GM12878 (cell line): ENCODE measurements at regions not wholly inside any gene's neighbourhood (a gene's known extent, or its start where the extent isn't known, plus 50 kb on each side); places are given as distances from the start of the nearest gene placed in this dataset.

ENCODE experiments used
- ATAC-seq: fragments of 200-7000 bp; cut with Tn5 transposase; 3 replicates; pipeline ENCODE4 v1.9.1; 2020; ENCODE audit warnings: mild to moderate bottlenecking, moderate library complexity
- BruUV-seq: library from RNA; stranded (reverse); fragments of 400-500 nt; replicated peaks from 2 replicates; lab custom pipeline; 2021; lab: Mats Ljungman, UMichigan
- CTCF ChIA-PET: fragments of 300-600 bp; sonication (Branson Sonifier 250); formaldehyde crosslinking; extraction: SDS; loops from one replicate; lab custom pipeline; 2021; ENCODE audit warnings: inconsistent platforms; lab: Yijun Ruan, JAX
- POLR2A ChIA-PET: fragments of 350-600 bp; formaldehyde crosslinking; extraction: SDS; loops from one replicate; lab custom pipeline; 2021; ENCODE audit warnings: inconsistent platforms; lab: Charles Lee
- RAD21 ChIA-PET: fragments of 300-600 bp; sonication (Branson Sonifier 250); formaldehyde crosslinking; loops from one replicate; lab custom pipeline; 2023; ENCODE audit warnings: antibody characterized with exemption; ENCODE audit not compliant: unreplicated experiment; lab: Charles Lee
- SMC1A ChIA-PET: fragments of 300-600 bp; sonication (Branson Sonifier 250); formaldehyde crosslinking; loops from one replicate; lab custom pipeline; 2023; ENCODE audit not compliant: unreplicated experiment, uncharacterized antibody; lab: Charles Lee
- DNase-seq: peaks from one replicate; pipeline ENCODE4 v3.0.0-alpha.2; 2011; ENCODE audit warnings: low read depth, low spot score
- FAIRE-seq: peaks from 3 replicates; lab custom pipeline; 2011; peaks lifted over from hg19 to GRCh38; lab: Jason Lieb, UNC
- H2AFZ ChIP-seq: 2 replicates; pipeline ENCODE4 v1.6.0; 2011; ENCODE audit warnings: low read depth, low read length, control low read depth; ENCODE audit not compliant: control insufficient read depth
- H3K27ac ChIP-seq: 2 replicates; pipeline ENCODE4 v1.5.1; 2011; ENCODE audit warnings: control low read depth; ENCODE audit not compliant: control insufficient read depth, insufficient read depth
- H3K27me3 ChIP-seq, 2 experiments: replicated peaks in 1 of 2; 2 replicates each; pipeline versions ENCODE4 v1.6.0 to v1.6.1; 2011; ENCODE audit warnings: low read length in 1 of 2; ENCODE audit not compliant: control insufficient read depth in 2 of 2, insufficient read depth in 2 of 2
- H3K36me3 ChIP-seq, 2 experiments: 2 replicates each; pipeline ENCODE4 v1.5.1; 2011; ENCODE audit warnings: low read length in 1 of 2; ENCODE audit not compliant: control insufficient read depth in 2 of 2, insufficient read depth in 2 of 2
- H3K4me1 ChIP-seq: 2 replicates; pipeline ENCODE4 v1.6.1; 2011; ENCODE audit warnings: mild to moderate bottlenecking, low read length, moderate library complexity, mixed read lengths; ENCODE audit not compliant: control insufficient read depth, insufficient read depth
- H3K4me2 ChIP-seq: 2 replicates; pipeline ENCODE4 v1.6.0; 2011; ENCODE audit warnings: control low read depth; ENCODE audit not compliant: control insufficient read depth, insufficient read depth
- H3K4me3 ChIP-seq: fragments of 200-600 bp; sonication (generic); 2 replicates; pipeline ENCODE4 v1.5.1; 2016
- H3K79me2 ChIP-seq: 2 replicates; pipeline ENCODE4 v1.6.0; 2011; ENCODE audit warnings: low read length; ENCODE audit not compliant: control insufficient read depth, insufficient read depth
- H3K9ac ChIP-seq: 2 replicates; pipeline ENCODE4 v1.8.0; 2011; ENCODE audit warnings: low read length, control low read depth, mixed read lengths; ENCODE audit not compliant: control insufficient read depth, insufficient read depth
- H3K9me3 ChIP-seq: replicated peaks from 3 replicates; pipeline ENCODE4 v1.5.1; 2011; ENCODE audit warnings: mild to moderate bottlenecking, low read length; ENCODE audit not compliant: control insufficient read depth, insufficient read depth
- H4K20me1 ChIP-seq: 2 replicates; pipeline ENCODE4 v1.6.0; 2011; ENCODE audit not compliant: control insufficient read depth, insufficient read depth
- ASH2L ChIP-seq: fragments of 300-600, 200-600 bp; sonication (generic); IDR thresholded peaks from 2 replicates; pipeline ENCODE4 v1.6.1; 2017; ENCODE audit warnings: low read depth, mild to moderate bottlenecking, borderline replicate concordance
- BMI1 ChIP-seq: fragments of 450-650 bp; IDR thresholded peaks from 2 replicates; pipeline ENCODE4 v1.6.1; 2016; ENCODE audit warnings: mild to moderate bottlenecking, moderate library complexity, borderline replicate concordance
- ETV6 ChIP-seq, 2 experiments: fragments of 450-650 bp in 1 of 2; IDR thresholded peaks in 1 of 2; conservative IDR thresholded peaks in 1 of 2; 2 replicates each; pipeline ENCODE4 v1.6.1; 2014; ENCODE audit warnings: antibody characterized with exemption in 1 of 2, borderline replicate concordance in 1 of 2, low read depth in 1 of 2, mild to moderate bottlenecking in 1 of 2, moderate library complexity in 1 of 2
- HSF1 ChIP-seq: fragments of 150-350 bp; IDR thresholded peaks from 2 replicates; pipeline ENCODE4 v1.6.1; 2014; ENCODE audit warnings: mild to moderate bottlenecking, low read depth, low read length
- MLLT1 ChIP-seq: fragments of 450-650 bp; IDR thresholded peaks from 2 replicates; pipeline ENCODE4 v1.6.1; 2016; ENCODE audit warnings: mild to moderate bottlenecking
- POLR2A ChIP-seq: IDR thresholded peaks from 2 replicates; pipeline ENCODE4 v1.6.1; 2011; ENCODE audit warnings: low read depth, mild to moderate bottlenecking, low read length
- POU2F2 ChIP-seq: IDR thresholded peaks from 3 replicates; pipeline ENCODE4 v1.6.1; 2011; ENCODE audit warnings: low read depth, mild to moderate bottlenecking, low read length, borderline replicate concordance
- RBBP5 ChIP-seq: fragments of 200-600 bp; sonication (generic); conservative IDR thresholded peaks from 2 replicates; pipeline ENCODE4 v1.6.1; 2016
- RELA ChIP-seq: fragments of 450-650 bp; IDR thresholded peaks from 2 replicates; pipeline ENCODE4 v1.8.0; 2014; ENCODE audit warnings: borderline replicate concordance; ENCODE audit not compliant: partially characterized antibody
- SKIL ChIP-seq: fragments of 450-650 bp; IDR thresholded peaks from 2 replicates; pipeline ENCODE4 v1.6.1; 2017; ENCODE audit warnings: mild to moderate bottlenecking, low read depth, inconsistent platforms; ENCODE audit not compliant: poor library complexity, severe bottlenecking
- SMC3 ChIP-seq: IDR thresholded peaks from 2 replicates; pipeline ENCODE4 v1.6.1; 2011; ENCODE audit warnings: low read length, improper control_type of control experiment, borderline replicate concordance
- TBL1XR1 ChIP-seq: IDR thresholded peaks from 2 replicates; pipeline ENCODE4 v1.6.1; 2012; ENCODE audit warnings: low read depth, low read length, improper control_type of control experiment
- ZBED1 ChIP-seq: IDR thresholded peaks from 2 replicates; pipeline ENCODE4 v1.6.1; 2016; ENCODE audit warnings: borderline replicate concordance
- ZNF384 ChIP-seq: IDR thresholded peaks from 2 replicates; pipeline ENCODE4 v1.6.1; 2012; ENCODE audit warnings: low read depth, mild to moderate bottlenecking, low read length, improper control_type of control experiment, borderline replicate concordance
- WGBS: methylation state at CpG from one replicate; pipeline ENCODE4 v1.1.6; 2016; ENCODE audit warnings: low lambda C conversion rate; ENCODE audit not compliant: insufficient replicate concordance, insufficient coverage; ENCODE audit errors: missing lambda C conversion rate; 5-methylcytosine and 5-hydroxymethylcytosine counted together
- in situ Hi-C: fragments of 300-500 bp; cut with MboI; formaldehyde crosslinking; loops from 9 replicates; pipeline ENCODE4 v1.14.3; 2018; ENCODE audit warnings: mixed read lengths
- intact Hi-C: fragments of 100-400 bp; cut with micrococcal nuclease; formaldehyde crosslinking; loops from one replicate; pipeline ENCODE4 v1.14.2; 2022; ENCODE audit not compliant: unreplicated experiment

GRCh38 chr10:60560451-60560850 lies 170.8 kb upstream of the ANK3 start (continued):
- no peak for TF ChIP-seq SMC3
- TF ChIP-seq ZBED1: no peak

GRCh38 chr10:60555700-60556099 lies 166.0 kb upstream of the ANK3 start:
- H3K4me2 ChIP-seq: no peak overlapping the region
- no peak overlapping the region for H2AFZ ChIP-seq
- no peak overlapping the region for H3K27ac ChIP-seq
- BruUV-seq: no TSS peak
- H3K27me3 ChIP-seq: no peaks in the 10 kb centered on the region
- H4K20me1 ChIP-seq: no peaks in the 10 kb centered on the region
- no peak for DNase-seq
- WGBS: 26% methylated on average over 5 of the region's 5 CpGs
- no peaks in the 10 kb centered on the region for H3K79me2 ChIP-seq
- no peak overlapping the region for H3K9ac ChIP-seq
- in situ Hi-C loops (no loop called here), intact Hi-C loops (no loop called here)
- ChIA-PET SMC1A (no interaction called here), POLR2A (no interaction called here), CTCF (no interaction called here), RAD21 (no interaction called here)
- no peaks in the 10 kb centered on the region for H3K4me1 ChIP-seq
- no peak for ATAC-seq
- no peak overlapping the region for H3K4me3 ChIP-seq
- no peaks in the 10 kb centered on the region for H3K36me3 ChIP-seq
- H3K9me3 ChIP-seq: no peaks in the 10 kb centered on the region
- no peak for TF ChIP-seq POU2F2
- TF ChIP-seq BMI1: no peak
- no peak for TF ChIP-seq POLR2A
- TF ChIP-seq HSF1: no peak
- TF ChIP-seq ZBED1: no peak
- no peak for TF ChIP-seq RELA
- TF ChIP-seq MLLT1: no peak
- TF ChIP-seq ETV6 (conservative IDR thresholded peaks at IDR 0.05 in 1 of 2, IDR thresholded peaks at IDR 0.05 in 1 of 2; ENCODE audit: borderline replicate concordance in 1 of 2, low read depth in 1 of 2): no peak
- no peak for TF ChIP-seq RBBP5
- no peak for TF ChIP-seq TBL1XR1
- no peak for TF ChIP-seq SKIL
- no peak for TF ChIP-seq ZNF384
- no peak for TF ChIP-seq ASH2L
- no peak for FAIRE-seq
